GM18868 (cell line): ENCODE measurements at regions not wholly inside any gene's neighbourhood (a gene's known extent, or its start where the extent isn't known, plus 50 kb on each side); places are given as distances from the start of the nearest gene placed in this dataset.

Source experiments
- ATAC-seq: cut with Tn5 transposase; IDR thresholded peaks from one replicate; pipeline ENCODE4 v1.9.1; 2021; ENCODE audit warnings: mild to moderate bottlenecking, moderate library complexity; ENCODE audit not compliant: unreplicated experiment

DNA sequence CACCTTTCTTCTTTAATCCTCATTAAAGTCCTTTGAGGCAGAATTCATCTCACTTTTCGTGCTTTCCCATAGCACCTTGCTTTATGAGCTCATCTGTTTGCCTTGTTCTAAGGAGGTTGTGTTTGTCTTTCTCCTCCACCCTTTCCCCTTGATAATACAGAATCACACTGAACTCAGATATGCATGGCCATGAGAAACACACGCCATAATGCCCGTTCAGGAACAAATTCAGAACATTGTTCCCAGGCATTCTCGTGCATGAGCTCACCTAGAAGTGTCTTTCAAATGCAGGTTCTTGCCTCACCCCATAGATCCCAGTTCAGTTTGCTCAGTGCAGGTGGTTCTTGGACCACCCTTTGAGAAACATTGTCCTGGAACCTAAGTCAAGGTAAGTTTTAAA, 71.1 kb downstream of the TMEM114 start:
- no peak for ATAC-seq

DNA sequence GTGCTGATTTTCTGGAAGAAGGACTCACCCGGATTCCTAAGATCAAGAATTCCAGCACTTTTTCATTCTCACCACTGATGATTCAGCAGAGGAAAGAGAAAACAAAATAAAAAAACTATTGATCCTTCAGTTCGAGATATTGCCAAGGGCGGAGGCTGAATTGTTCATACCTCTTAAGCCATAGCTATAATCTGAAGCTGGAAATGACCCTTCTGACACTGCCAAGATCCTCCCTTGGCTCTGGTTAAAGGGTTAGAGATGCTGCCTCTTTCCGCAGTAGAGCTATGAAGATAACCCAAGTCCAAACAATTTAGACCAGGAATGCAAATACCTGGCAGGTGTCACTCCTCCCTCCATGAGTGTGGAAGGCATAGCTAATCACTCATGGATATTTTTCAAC, 73.0 kb downstream of the TMEM114 start:
- no peak for ATAC-seq

DNA sequence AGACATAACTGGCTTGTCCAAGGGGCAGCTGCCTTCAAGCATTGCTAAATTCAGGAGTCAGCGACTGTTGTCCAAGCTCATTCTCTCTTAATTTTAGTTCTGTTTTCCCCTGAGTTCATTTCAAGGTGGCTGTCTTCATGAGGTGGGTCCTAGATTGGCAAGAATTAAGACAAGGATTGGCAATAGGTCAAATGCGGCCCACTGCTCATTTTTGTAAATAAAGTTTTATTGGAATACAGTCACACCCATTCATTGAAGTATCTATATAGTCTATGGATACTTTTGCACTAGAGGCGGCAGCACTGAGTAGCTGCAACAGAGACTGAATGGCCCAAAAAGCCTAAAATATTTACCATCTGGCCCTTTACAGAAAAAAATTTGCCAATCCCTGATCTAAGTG, 73.8 kb downstream of the TMEM114 start:
- no peak for ATAC-seq

- no peak for ATAC-seq
These were observed 77.2 kb downstream of the TMEM114 start for GRCh38 chr16:8512941-8513624.

GRCh38 chr16:8511464-8511863, 78.8 kb downstream of the TMEM114 start:
- no peak for ATAC-seq

DNA sequence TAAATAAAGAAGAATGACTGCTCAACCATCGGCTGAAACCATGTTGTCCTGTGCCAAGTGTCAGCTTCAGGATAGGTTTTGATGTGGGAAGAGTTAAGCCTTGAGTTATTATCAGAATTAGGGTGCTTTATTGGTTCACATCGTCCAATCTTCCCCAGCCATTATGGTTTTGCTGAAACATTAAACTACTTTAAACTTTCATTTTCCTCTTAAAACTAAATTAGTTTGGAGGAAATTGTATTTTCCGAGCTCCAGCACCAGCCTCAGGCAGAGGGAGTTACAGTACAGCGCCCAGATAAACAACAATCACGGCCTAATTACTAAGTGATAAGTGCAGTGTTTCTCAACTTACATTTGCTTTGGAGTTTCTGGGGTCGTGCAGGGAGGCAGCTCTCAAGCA, 80.2 kb downstream of the TMEM114 start:
- ATAC-seq: no peak

DNA sequence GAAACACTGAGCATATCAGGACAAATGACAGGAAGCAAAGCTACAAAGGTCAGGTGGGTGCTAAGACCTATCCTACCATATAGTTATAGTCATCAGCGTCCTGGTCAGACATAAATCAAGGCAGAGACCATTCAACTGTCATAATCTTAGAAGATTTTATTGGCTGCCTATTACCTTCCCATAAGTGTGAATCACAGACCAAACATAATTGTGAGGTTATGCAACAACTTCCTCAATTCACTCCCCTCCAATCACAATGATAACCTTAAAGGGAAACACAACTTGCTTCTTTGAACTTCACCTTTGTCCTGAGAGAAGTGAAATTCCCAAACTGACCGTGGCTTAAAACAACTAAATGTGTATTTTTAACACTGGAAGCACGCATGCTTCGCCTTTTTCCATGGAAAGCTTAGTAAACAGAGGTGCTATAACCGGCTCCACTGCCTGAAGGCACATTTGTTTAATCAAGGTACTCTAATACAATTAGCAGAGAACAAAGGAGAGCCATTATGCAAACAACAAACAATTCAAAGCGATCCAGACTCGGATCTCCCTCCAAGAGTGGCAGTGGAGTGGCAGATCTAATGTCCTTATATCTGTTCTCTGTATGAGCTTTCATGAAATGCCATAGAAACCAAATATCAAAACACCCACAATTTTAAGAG, 84.9 kb downstream of the TMEM114 start:
- no peak for ATAC-seq

DNA sequence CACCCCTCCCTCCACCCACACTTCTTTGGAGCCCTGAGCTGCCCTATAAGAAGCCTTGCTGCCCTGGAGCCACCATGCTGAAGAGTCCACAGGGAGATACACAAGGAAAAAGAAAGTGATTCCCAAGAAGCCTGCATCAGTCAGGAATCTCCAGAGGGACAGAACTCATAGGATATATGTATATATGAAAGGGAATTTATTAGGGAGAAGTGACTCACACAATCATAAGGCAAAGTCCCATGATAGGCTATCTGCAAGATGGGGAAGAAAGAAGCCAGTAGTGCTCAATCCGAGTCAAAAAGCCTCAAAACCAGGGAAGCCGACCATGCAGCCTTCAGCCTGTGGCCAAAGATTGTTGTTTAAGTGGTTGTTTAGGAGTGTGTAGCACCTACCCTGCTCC, 87.9 kb downstream of the TMEM114 start:
- no peak for ATAC-seq

DNA sequence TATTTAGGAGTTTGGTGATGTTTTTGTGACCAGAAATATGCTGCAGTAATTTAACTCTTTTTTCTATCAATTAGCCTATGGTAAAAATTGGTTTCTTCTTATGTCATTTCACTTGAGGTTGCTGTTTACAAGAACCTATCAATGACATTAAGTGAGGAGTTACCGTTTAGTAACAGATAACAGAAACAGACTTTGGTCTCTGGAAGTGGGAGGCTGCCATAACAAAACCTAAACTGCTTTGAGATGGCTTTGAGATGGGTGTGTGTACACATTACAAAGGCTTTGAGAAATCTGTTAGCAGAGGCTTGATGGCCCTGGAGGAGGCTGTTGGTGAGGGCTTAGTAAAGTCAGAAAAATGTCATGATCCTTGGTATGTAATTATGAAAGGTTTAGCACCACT, 90.0 kb downstream of the TMEM114 start:
- no peak for ATAC-seq

- ATAC-seq: no peak
These were observed 93.9 kb downstream of the TMEM114 start for GRCh38 chr16:8496364-8496763.

GRCh38 chr16:8493972-8494371, 96.3 kb downstream of the TMEM114 start:
- no peak for ATAC-seq

- ATAC-seq: no peak
These were observed 97.6 kb downstream of the TMEM114 start for GRCh38 chr16:8492690-8493089.

- ATAC-seq: no peak
These were observed 100.7 kb downstream of the TMEM114 start for GRCh38 chr16:8489580-8489979.

GRCh38 chr16:8486985-8487384, 103.3 kb downstream of the TMEM114 start:
- no peak for ATAC-seq

DNA sequence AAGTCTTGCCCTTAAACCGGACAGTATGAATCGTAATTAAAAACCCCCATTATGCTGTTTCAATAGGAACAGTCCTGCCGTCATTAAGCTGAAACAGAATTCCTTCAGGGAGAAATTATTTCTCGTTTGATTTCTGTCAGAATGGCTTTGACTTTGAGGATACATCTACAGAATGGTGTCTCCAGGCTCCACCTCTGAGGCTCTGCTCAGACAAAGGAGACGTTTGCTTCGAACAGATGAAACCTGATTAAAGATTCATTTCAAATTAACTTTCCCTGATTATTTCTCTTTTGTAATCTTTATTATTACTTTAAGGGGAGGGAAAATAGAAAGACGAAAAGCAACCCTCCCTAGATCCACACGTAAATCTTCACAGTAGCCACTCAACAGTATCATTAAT, 106.9 kb downstream of the TMEM114 start:
- ATAC-seq: no peak

GRCh38 chr16:8481810-8482209, 108.5 kb downstream of the TMEM114 start:
- no peak for ATAC-seq

DNA sequence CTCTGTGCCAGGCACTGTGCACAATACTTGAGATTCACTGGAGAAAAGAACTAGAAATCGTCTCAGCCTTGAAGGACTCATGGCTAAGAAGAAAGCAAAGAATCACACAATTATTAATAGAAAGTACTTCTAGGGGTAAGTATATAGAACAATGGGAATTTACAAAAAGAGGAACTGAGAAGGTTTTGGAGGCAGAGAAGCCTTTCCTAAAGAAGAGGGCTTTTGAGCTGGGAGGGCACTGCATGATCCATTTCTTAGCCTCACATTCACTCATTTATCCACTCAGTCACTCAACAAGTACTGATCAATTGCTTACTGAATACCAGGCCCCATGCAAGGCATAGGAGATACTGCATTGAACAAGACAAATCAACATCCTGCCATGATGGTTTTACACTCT, 113.5 kb downstream of the TMEM114 start:
- no peak for ATAC-seq

- ATAC-seq: no peak
These were observed 115.7 kb downstream of the TMEM114 start for GRCh38 chr16:8474587-8474986.

DNA sequence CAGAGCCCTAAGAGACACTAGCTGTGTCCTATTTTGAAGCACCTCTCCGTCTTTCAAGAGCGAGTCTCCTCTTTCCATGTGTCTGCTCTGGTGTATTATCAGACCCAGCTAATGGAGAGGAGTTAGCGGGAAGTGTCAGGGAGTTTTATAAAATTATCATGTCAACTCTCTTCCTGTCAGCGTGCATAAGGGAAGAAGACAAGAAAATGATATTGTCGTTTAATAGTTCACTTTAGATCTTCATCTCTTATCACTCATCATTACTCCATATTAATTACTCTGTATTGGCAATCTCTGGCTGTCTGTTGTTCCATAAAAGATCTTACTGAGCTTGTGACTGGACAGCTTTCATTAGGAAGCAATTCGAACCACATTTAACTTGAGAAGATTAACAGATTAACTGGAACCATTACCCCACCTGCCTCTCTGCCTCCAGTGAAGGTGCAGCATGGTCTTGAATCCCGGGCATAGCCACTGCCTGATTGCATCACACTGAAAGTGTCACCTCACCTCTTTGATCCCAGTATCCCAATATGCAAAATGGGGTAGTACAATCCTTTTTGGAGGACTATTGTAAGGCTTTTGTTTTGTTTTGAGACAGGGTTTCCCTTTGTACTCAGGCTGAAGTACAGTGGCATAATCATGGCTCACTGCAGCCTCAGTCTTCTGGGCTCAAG, 121.1 kb downstream of the TMEM114 start:
- no peak for ATAC-seq

DNA sequence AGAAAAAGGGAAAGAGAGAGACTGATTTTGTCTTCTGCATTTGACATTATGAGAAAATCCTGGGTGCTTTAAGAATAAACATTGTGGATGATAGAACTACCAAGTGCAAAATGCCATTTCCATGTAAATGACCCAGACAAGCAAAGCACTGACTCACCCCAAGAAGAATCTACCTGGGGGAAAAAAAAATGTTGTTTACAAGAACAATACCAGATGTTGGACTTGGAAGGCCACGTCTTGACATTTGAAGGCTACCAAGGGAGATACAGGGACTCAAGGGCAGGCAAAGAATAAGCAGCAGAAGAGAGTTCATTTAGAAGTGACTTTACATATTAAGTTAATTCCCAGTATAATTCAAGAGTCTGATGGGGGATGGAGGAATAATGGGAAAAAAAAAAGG, 125.3 kb downstream of the TMEM114 start:
- no peak for ATAC-seq

- no peak for ATAC-seq
These were observed 131.1 kb downstream of the TMEM114 start for GRCh38 chr16:8459085-8459733.
